CD4-positive, alpha-beta T cell (primary cell): ENCODE measurements at regions not wholly inside any gene's neighbourhood (a gene's known extent, or its start where the extent isn't known, plus 50 kb on each side); places are given as distances from the start of the nearest gene placed in this dataset.

ENCODE experiments used
- ATAC-seq: fragments of 200-7000 bp; cut with Tn5 transposase; one replicate; pipeline ENCODE4 v1.10.0; 2022; ENCODE audit warnings: mild to moderate bottlenecking; ENCODE audit not compliant: poor library complexity
- CTCF ChIA-PET: fragments of 350-600 bp; sonication (Branson Sonifier 250); formaldehyde crosslinking; loops from one replicate; lab custom pipeline; 2021; ENCODE audit warnings: antibody characterized with exemption, inconsistent platforms; lab: Charles Lee
- POLR2A ChIA-PET: fragments of 350-600 bp; sonication (Branson Sonifier 250); formaldehyde crosslinking; loops from one replicate; lab custom pipeline; 2021; ENCODE audit warnings: antibody characterized with exemption, inconsistent platforms; lab: Charles Lee
- DNase-seq, 14 experiments: peaks; one replicate each; pipeline ENCODE4 v3.0.0-alpha.2; 2013 to 2020; ENCODE audit warnings: mixed read lengths in 2 of 14
- H3K27ac ChIP-seq, 2 donors: one replicate each; pipeline versions ENCODE4 v1.5.1 to v1.7.0; 2013; ENCODE audit warnings: low read length in 2 of 2, low read depth in 1 of 2, mild to moderate bottlenecking in 1 of 2
- H3K27me3 ChIP-seq, 2 experiments: 1 replicate in 1 of 2; 2 replicates in 1 of 2; pipeline versions ENCODE4 v1.6.1 to v1.7.0; 2013; ENCODE audit warnings: low read length in 2 of 2, control low read depth in 1 of 2, mild to moderate bottlenecking in 1 of 2, moderate library complexity in 1 of 2; ENCODE audit not compliant: insufficient read depth in 2 of 2, control insufficient read depth in 1 of 2
- H3K36me3 ChIP-seq: one replicate; pipeline ENCODE4 v1.6.1; 2013; ENCODE audit warnings: low read length, control low read depth; ENCODE audit not compliant: insufficient read depth
- H3K4me1 ChIP-seq: one replicate; pipeline ENCODE4 v1.6.1; 2013; ENCODE audit warnings: low read length, control low read depth; ENCODE audit not compliant: insufficient read depth
- H3K4me3 ChIP-seq: one replicate; pipeline ENCODE4 v1.5.1; 2013; ENCODE audit warnings: mild to moderate bottlenecking, low read length, moderate library complexity
- H3K9me3 ChIP-seq, 2 experiments: 1 replicate in 1 of 2; 2 replicates in 1 of 2; pipeline versions ENCODE4 v1.6.1 to v1.7.0; 2013; ENCODE audit warnings: low read length in 2 of 2, mild to moderate bottlenecking in 2 of 2, control low read depth in 1 of 2, moderate library complexity in 1 of 2; ENCODE audit not compliant: control insufficient read depth in 1 of 2, insufficient read depth in 1 of 2
- H3K27ac Mint-ChIP-seq: one replicate; pipeline ENCODE4 v1.8.0; 2020; ENCODE audit warnings: mixed read lengths
- H3K27me3 Mint-ChIP-seq: one replicate; pipeline ENCODE4 v1.8.0; 2021; ENCODE audit warnings: mixed read lengths
- H3K36me3 Mint-ChIP-seq: one replicate; pipeline ENCODE4 v1.8.0; 2021; ENCODE audit warnings: low read depth, mixed read lengths
- H3K4me1 Mint-ChIP-seq: one replicate; pipeline ENCODE4 v1.8.0; 2021; ENCODE audit warnings: low read depth, mixed read lengths
- H3K4me3 Mint-ChIP-seq: one replicate; pipeline ENCODE4 v1.8.0; 2020; ENCODE audit warnings: mild to moderate bottlenecking, mixed read lengths
- H3K9me3 Mint-ChIP-seq: one replicate; pipeline ENCODE4 v1.8.0; 2020; ENCODE audit warnings: mixed read lengths
- intact Hi-C, 2 experiments: fragments of 100-400 bp; cut with DNase I in 1 of 2; cut with micrococcal nuclease in 1 of 2; formaldehyde crosslinking; loops; one replicate each; pipeline versions ENCODE4 v1.15.1 to v1.9.0; 2023 to 2025; cut with DNase I, micrococcal nuclease
- TF ChIP-seq, protein P1 (sequence below): fragments of 200-600 bp; IDR thresholded peaks from one replicate; pipeline ENCODE4 v1.8.0; 2022; ENCODE audit warnings: antibody characterized with exemption, mild to moderate bottlenecking

DNA sequence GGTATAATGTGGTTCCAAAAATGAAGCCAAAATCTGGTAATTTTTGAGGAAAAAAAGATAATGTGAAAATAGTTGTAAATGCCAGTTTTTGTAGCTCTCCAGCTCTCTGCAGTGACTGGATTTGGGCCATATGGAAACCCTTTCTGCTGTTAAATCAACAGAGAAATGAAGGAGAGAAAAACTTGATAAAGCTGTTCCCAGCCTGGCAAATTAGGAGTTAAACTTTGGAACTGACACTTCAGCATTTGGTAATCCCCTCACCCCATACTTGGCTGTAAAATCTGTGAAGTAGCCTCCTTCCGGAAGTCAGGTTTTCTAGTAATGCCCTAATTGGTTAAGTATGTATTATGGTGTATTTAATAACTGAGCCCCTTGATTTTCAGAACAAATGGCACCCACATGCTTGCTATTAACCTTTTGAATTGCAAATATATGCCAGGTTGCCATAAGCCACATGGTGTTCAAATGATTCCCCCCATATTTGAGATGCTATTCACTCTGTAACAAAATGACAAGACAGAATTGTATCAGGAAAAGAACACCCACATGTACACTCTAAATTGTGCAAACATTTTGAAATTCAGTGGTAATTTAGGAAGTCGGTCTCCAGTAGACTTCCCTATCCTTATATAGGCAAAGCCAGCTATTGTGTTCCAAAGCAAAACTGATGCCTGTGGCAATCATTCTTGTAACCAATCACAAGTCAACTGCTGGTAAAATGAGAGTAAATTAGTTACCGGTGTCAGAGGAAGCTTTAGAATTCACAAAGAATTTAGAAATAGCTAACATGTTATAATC is 96.3 kb upstream of the ADAMTS3 start:
- Mint-ChIP-seq H3K27ac (no peak overlapping the region), H3K27me3 (peaks cover 7% of the 10 kb centered on the region), H3K9me3 (no peaks in the 10 kb centered on the region), H3K4me1 (no peaks in the 10 kb centered on the region), H3K36me3 (no peaks in the 10 kb centered on the region), H3K4me3 (no peak overlapping the region)
- intact Hi-C loops: no loop called here
- Histone ChIP-seq H3K4me1 (no peaks in the 10 kb centered on the region), H3K9me3 (no peaks in the 10 kb centered on the region), H3K36me3 (no peaks in the 10 kb centered on the region), H3K27ac (no peak overlapping the region), H3K27me3 (no peaks in the 10 kb centered on the region), H3K4me3 (no peak overlapping the region)
- POLR2A ChIA-PET: no interaction called here
- ATAC-seq (no peak), DNase-seq (no peak)
- CTCF ChIA-PET: no interaction called here
- TF ChIP-seq, protein P1, sequence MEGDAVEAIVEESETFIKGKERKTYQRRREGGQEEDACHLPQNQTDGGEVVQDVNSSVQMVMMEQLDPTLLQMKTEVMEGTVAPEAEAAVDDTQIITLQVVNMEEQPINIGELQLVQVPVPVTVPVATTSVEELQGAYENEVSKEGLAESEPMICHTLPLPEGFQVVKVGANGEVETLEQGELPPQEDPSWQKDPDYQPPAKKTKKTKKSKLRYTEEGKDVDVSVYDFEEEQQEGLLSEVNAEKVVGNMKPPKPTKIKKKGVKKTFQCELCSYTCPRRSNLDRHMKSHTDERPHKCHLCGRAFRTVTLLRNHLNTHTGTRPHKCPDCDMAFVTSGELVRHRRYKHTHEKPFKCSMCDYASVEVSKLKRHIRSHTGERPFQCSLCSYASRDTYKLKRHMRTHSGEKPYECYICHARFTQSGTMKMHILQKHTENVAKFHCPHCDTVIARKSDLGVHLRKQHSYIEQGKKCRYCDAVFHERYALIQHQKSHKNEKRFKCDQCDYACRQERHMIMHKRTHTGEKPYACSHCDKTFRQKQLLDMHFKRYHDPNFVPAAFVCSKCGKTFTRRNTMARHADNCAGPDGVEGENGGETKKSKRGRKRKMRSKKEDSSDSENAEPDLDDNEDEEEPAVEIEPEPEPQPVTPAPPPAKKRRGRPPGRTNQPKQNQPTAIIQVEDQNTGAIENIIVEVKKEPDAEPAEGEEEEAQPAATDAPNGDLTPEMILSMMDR: no peak

DNA sequence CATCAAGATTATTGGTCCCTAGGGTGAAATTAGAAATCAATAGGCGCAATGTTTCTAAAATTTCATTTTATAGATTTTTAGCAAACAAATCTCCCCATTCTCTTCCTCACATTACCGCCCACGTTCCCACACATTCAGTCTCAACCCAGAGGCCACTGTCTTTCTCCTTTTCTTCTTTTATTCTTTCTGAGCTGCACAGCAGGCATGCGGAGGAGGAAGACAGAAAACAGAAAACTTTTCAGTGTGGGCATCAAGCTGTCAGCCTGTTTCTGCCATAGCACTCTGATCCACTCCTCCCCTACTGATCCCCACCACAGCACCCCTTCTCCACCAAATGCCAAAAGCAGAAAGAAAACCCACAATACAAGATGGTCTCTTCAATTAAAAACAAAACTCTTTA is 94.8 kb upstream of the ADAMTS3 start:
- ChIA-PET POLR2A (no interaction called here), CTCF (no interaction called here)
- TF ChIP-seq, protein P1: no peak
- peaks cover 7% of the 10 kb centered on the region for H3K27me3 Mint-ChIP-seq
- no peak overlapping the region for H3K27ac Mint-ChIP-seq
- Histone ChIP-seq H3K27ac (no peak overlapping the region), H3K4me1 (no peaks in the 10 kb centered on the region), H3K36me3 (no peaks in the 10 kb centered on the region), H3K9me3 (no peaks in the 10 kb centered on the region), H3K4me3 (no peak overlapping the region), H3K27me3 (no peaks in the 10 kb centered on the region)
- intact Hi-C loops: no loop called here
- DNase-seq (no peak), ATAC-seq (no peak)
- H3K9me3 Mint-ChIP-seq: no peaks in the 10 kb centered on the region
- no peak overlapping the region for H3K4me3 Mint-ChIP-seq
- no peaks in the 10 kb centered on the region for H3K4me1 Mint-ChIP-seq
- H3K36me3 Mint-ChIP-seq: no peaks in the 10 kb centered on the region

DNA sequence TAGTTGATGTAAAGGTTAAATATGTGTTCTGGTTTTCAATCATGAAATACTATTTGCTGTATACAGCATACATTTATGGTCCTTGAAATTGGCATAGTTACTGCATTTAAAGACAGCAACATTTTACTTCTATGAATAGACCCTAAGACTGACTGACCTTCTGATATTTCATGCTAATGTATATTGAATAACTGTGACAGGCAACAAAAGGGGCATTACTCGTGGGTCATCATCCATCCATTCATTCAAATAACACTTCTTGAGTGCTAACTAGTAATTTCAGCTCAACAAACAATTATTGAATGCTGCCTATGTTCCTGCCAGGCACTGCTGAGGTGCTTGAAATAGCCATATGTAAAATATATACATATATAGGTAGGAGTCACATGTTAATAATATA is 92.8 kb upstream of the ADAMTS3 start:
- Mint-ChIP-seq H3K27me3 (peaks cover 7% of the 10 kb centered on the region), H3K36me3 (no peaks in the 10 kb centered on the region), H3K4me1 (no peaks in the 10 kb centered on the region), H3K4me3 (no peak overlapping the region), H3K27ac (no peak overlapping the region), H3K9me3 (no peaks in the 10 kb centered on the region)
- H3K27me3 ChIP-seq: no peaks in the 10 kb centered on the region
- ChIA-PET POLR2A (no interaction called here), CTCF (no interaction called here)
- H3K4me1 ChIP-seq: no peaks in the 10 kb centered on the region
- ATAC-seq (no peak), DNase-seq (no peak)
- no peaks in the 10 kb centered on the region for H3K9me3 ChIP-seq
- TF ChIP-seq, protein P1: no peak
- H3K27ac ChIP-seq: no peak overlapping the region
- H3K4me3 ChIP-seq: no peak overlapping the region
- H3K36me3 ChIP-seq: no peaks in the 10 kb centered on the region
- intact Hi-C loops: no loop called here
